Right lung (tissue), 2 donors: ENCODE measurements at regions not wholly inside any gene's neighbourhood (a gene's known extent, or its start where the extent isn't known, plus 50 kb on each side); places are given as distances from the start of the nearest gene placed in this dataset.
"Not testable (repeated sequence)": the region's sequence is repeated elsewhere in the genome, so short reads cannot be mapped to it uniquely, and the experiment has no call there.

Source experiments
- DNase-seq, 2 donors: peaks; one replicate each; pipeline ENCODE4 v3.0.0-alpha.2; 2013

GRCh38 chr15:38809621-38810020, 245.0 kb upstream of the RASGRP1 start:
- DNase-seq, result no peak

DNA sequence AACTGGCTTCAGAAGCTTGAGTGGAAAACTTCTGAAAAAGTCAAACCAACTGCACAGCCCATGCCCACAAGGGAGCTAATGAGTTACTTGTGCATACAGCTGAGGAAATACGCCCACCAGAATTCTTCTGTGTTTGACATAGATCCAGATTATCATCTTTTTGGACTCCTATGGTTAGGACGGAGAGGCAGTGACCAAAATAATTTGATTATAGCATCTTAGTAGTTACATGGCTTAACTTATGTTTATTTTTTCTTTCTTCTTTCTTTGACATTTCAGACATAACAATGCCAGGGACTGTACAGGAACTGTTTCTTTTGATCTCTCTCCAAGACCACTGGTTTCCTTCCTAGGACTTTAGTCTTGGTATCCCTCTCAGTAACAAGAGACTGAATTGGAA, 246.1 kb upstream of the RASGRP1 start:
- DNase-seq, result no peak

GRCh38 chr15:38814254-38814653, 249.6 kb upstream of the RASGRP1 start:
- not testable (repeated sequence) for DNase-seq

- DNase-seq, result no peak
These were observed 250.3 kb upstream of the RASGRP1 start for GRCh38 chr15:38814891-38815290.

DNA sequence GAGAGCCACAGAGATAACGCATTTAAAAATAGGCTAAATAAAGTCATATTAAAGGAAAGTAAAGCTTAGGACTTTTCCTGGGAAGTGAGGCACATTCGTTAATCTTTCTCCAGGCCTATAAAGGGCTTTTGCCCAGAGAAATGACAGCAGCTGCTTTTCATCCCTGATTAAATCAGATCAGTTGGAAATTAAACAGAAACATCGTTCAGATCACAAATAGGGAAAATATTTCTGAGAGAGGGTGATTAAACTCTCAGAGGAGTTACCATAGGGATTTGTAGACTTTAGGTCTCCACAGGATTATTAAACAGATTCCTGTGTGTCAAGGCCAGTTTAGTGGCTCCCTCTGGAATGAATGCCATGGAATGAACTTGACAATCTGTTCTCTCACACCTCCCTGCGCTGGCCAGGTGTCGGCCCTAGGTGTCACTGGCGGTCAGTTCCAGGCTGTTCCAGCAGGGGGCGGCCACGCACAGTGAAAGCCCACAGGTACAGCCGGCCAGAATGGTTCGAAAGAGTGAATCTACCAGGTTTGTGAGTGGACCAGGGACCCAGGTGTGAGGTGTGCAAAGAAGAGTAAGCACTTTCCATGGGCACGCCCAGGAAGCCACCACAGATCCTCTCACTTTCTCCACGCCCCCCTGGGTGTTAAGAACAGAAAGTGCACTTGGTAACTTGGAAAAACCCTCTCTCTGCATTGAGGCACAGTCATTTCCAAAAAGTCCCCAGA, 253.0 kb upstream of the RASGRP1 start:
- peak; percentile 54 to 69 for DNase-seq

DNA sequence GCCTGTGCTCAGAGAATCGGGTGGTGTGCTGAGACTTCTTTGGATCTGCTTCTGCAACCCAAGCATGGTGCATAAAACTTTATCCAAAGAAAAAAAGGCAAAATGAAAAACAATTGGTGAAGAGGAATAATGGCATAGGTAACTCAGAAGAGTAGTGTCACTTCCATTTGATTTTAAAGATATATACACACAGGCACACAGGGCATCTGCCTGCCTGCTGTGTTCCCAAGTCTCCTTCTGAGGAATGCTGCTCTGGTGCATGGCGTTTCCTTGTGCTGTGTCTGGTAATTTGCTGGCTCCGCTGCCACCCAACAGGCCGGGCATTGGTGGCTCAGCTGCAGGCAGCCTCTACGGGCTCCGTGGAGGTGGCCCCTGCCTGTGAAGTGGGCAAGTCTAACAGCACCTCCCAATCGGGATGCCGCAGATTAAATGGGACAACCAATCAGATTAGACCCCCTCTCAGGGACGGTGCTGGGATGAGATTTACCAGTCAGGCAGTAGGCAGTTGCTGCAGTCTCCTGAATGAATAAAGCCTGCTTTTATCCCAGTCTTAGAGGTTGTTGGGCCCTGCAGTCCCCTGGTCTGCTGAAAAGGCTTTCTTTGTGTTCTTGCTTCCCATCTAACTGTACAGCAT, 253.7 kb upstream of the RASGRP1 start:
- no peak for DNase-seq

DNA sequence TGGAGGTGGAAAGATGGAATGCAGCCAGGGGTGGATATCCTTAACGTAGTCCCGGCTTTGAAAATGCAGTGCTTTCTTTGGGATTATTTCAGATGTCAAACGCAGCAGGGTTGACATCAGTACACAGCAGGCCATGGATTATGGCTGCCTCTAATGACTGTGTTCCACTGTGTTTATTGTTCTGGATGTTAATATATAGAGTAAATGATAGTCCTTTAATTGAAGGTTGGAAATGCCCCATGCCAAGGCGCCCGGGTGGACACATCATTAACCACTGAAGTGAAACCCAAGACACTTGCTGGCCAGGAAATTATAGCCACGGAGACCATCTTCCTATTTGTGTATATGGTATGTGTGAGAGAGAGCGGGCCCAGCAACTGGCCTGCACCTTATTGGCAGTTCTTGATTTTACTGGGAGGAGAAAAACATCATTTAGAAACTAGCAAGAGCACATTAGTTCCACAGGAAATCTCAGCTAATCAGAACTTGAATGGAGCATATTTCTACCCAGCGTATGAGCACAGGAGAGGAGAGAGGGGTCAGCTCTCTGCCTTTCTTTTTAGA, 254.9 kb upstream of the RASGRP1 start:
- no peak for DNase-seq

DNA sequence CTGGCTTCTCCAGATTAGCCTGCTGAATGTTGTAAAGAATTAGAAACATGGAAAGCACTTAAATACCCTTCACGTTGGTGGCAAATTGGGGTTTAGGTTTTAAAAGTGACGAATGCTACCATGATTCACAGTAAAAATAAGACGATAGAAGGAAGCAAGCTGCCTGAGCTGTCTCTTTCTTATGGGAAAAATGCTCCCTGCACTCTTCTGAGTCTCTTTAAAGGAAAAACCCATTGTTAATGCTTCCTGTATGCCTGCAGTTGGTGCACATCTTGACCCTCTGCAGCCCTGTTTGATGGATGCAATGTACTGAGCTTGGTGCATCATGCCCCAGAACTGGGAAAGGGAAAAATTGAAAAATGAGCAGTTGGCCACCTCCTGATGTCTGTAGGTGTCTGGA, 258.6 kb upstream of the RASGRP1 start:
- DNase-seq, result no peak

DNA sequence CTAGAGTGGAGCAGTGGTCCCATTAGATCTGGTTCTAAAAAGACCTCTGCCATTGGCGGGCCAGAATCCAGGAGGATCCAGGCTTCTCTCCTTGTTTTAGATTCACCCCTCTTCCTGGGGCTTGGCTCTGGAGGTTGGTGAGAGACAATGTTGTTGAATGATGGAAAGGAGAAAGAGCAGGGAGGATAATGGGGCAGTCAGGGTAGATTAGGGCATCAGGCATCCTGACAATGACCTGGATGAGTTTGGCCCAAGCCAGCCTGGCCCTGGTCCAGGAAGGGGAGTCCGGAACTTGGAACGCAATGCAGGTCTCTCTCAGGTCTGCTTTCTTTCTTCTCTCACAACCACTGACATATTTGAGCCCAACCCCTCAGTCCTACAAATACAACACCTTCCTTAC, 260.1 kb upstream of the RASGRP1 start:
- DNase-seq, result no peak

DNA sequence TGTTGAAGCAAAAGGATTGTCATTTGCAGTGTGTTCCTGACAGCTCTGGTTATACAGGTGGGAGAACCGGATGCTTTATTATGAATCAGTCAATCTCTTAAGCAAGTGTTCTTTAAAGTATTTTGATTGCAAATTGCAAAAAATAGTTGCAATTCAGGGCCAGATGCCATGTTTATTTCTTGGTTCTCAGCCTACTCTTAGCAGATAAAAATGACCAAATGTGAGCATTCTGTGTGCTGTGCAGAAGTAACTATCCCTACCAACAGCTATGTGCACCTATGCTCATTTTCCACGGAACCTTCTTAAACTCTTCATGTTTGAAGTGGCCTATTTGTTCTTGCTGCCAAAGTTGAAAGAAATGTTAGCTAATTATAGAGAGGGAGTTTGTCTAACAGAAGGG, 262.3 kb upstream of the RASGRP1 start:
- DNase-seq, result no peak

DNA sequence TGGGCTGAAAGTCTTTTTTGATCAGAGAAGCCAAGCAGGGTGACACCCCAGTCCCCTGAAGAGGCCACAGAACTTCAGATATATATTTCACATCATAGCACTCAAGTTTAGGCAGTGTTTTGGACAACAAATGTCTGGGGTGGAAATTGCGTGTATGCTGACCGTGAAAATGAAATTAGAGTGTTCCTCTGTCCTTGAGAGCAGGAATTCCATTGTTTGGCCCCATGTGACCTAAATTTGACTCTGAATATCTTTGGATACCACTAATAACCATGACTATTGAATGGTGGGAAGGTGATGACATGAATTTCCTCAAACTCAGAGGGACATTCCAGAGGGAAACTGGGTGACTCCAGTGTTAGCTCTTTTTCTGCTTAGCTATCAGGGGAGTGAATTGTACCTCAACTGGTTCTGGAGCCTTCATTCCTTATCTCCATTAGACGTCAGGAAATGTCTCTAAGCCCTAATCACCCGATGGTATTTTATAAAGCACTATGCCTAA, 263.5 kb upstream of the RASGRP1 start:
- no peak for DNase-seq

GRCh38 chr15:38829086-38829485, 264.5 kb upstream of the RASGRP1 start:
- DNase-seq, result no peak

- DNase-seq, result no peak
These were observed 277.6 kb upstream of the RASGRP1 start for GRCh38 chr15:38842226-38842625.

DNA sequence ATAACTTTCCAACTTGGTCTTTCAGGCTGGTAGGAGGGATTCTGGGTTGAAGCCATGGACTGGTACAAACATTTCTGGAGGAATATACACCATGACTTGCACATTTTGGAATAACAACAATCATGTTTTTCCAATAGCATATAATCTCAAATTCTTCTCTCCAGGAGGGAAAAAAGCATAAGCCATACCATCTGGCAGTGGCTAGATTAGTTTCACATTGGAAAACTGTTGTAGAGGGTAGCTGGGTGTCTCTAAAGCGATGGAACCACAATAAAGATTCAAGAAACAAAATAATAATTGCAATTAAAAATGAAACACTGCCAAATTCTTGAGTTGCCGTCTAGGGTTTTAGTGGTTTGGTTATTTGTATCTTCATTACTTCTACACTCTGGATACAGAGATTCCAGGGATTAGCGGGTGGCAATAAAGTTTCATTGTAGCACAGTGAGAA, 278.5 kb upstream of the RASGRP1 start:
- DNase-seq, result no peak

- no peak for DNase-seq
These were observed 279.3 kb upstream of the RASGRP1 start for GRCh38 chr15:38843736-38844590.

DNA sequence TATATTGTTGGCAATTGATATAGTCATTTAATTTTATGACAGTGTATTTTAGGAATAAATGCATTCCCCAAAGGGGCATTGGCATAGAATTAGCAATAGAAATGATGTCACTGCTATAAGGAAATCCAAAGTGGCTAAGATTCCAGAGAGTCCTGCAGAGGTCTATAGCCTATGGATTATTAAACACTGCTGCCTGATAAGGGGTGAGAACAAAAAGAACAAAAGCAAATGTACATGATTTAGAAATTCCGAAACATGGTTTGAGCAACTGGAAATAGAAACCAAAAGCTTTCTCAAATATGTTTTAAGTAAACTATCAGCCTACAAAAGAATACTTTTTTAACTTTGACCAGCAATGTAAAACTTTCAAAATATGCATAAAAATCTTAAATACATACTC, 280.1 kb upstream of the RASGRP1 start:
- DNase-seq, result no peak

DNA sequence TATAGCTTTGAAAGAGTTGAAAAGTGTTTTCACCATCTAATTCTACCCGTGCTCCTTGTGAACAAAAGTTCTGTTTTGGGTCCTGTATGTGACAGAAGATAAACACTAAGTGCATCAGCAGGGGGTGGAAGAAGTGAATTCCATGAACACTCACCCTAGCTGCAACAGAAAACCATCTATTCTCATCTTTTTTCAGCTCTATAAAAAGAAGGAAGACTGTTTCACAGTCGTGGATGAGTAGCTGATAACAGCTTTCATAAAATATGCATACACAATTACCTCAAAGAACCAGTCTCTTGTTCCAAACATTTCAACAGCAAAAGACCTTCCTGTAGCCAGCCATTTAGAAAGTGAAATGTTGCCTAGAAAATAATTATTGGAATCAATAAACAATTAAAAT, 281.7 kb upstream of the RASGRP1 start:
- no peak for DNase-seq

DNA sequence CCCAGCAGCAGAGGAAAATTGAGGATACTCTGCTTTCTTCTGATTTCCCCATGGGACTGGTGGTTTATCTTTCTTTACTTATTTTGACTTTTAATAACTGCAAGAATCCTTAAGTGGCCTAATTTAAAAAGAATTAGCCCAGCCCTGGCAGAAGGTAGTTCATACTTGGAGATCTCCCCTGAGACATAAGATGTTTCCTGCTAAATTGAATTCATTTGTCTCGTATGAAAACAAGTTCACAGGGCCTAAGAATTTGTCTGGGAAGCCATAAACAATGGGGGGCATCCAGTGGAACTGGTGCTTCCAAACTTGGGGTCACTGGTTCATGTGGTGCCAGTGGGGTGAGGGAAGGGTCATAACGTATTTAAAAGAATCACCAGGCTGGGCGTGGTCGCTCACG, 283.1 kb upstream of the RASGRP1 start:
- no peak for DNase-seq

GRCh38 chr15:38849046-38849445, 284.4 kb upstream of the RASGRP1 start:
- DNase-seq, result no peak

DNA sequence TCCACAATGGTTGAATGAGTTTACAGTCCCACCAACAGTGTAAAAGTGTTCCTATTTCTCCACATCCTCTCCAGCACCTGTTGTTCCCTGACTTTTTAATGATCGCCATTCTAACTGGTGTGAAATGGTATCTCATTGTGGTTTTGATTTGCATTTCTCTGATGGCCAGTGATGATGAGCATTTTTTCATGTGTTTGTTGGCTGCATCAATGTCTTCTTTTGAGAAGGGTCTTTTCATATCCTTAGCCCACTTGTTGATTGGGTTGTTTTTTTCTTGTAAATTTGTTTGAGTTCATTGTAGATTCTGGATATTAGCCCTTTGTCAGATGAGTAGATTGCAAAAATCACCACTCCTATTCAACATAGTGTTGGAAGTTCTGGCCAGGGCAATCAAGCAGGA, 287.6 kb upstream of the RASGRP1 start:
- not testable (repeated sequence) for DNase-seq

GRCh38 chr15:38853608-38854007, 289.0 kb upstream of the RASGRP1 start:
- DNase-seq, result no peak

DNA sequence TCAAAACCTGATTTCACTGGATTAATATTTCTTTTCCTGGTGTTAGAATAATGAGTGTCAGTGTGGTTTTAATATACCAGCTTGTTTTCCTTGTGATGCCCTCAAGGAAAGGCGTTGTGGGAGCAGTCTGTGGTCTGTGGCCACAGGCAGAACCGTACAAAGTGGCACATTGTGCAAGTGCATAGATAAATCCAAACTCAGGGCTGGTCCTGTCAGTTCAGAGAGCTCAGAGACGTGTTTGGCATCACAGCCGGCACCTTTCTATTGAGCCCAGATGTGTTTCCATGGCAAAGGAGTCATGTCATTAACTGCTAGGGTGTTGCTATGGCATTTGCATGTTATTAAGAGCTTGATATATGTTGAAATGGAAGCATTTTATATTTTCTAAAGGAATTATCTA, 289.9 kb upstream of the RASGRP1 start:
- DNase-seq, result no peak
